ENCODE measurements at regions not wholly inside any gene's neighbourhood (a gene's known extent, or its start where the extent isn't known, plus 50 kb on each side); places are given as distances from the start of the nearest gene placed in this dataset.
A peak's percentile ranks its signal among the peaks of the same experiment; 100 is the strongest.

- no peak for DNase-seq
These were observed 277.6 kb downstream of the BCOR start for GRCh38 chrX:39819921-39820849.

- DNase-seq, result peak; percentile 51 to 65
These were observed 276.6 kb downstream of the BCOR start for GRCh38 chrX:39820938-39821708.

- DNase-seq, result no peak
These were observed 276.1 kb downstream of the BCOR start for GRCh38 chrX:39821709-39822095.

GRCh38 chrX:39822133-39822748 lies 275.5 kb downstream of the BCOR start:
- DNase-seq, result no peak

GRCh38 chrX:39823424-39823823 lies 274.3 kb downstream of the BCOR start:
- DNase-seq, result no peak

- DNase-seq, result no peak
These were observed 273.9 kb downstream of the BCOR start for GRCh38 chrX:39823854-39824253.

GRCh38 chrX:39826813-39827543 lies 270.8 kb downstream of the BCOR start:
- no peak for DNase-seq

- DNase-seq, result no peak
These were observed 269.8 kb downstream of the BCOR start for GRCh38 chrX:39827951-39828350.

GRCh38 chrX:39828971-39829370 lies 268.8 kb downstream of the BCOR start:
- no peak for DNase-seq

GRCh38 chrX:39829965-39830364 lies 267.8 kb downstream of the BCOR start:
- no peak for DNase-seq

- no peak for DNase-seq
These were observed 267.3 kb downstream of the BCOR start for GRCh38 chrX:39830414-39830813.

GRCh38 chrX:39832211-39832610 lies 265.5 kb downstream of the BCOR start:
- no peak for DNase-seq

- no peak for DNase-seq
These were observed 263.2 kb downstream of the BCOR start for GRCh38 chrX:39834600-39834999.

- DNase-seq, result no peak
These were observed 262.5 kb downstream of the BCOR start for GRCh38 chrX:39835241-39835640.

GRCh38 chrX:39835776-39836175 lies 262.0 kb downstream of the BCOR start:
- DNase-seq, result no peak

GRCh38 chrX:39836802-39837420 lies 260.8 kb downstream of the BCOR start:
- DNase-seq, result no peak

- DNase-seq, result no peak
These were observed 260.1 kb downstream of the BCOR start for GRCh38 chrX:39837688-39838087.

- DNase-seq, result no peak
These were observed 258.4 kb downstream of the BCOR start for GRCh38 chrX:39839371-39839770.

- no peak for DNase-seq
These were observed 257.6 kb downstream of the BCOR start for GRCh38 chrX:39840133-39840532.

GRCh38 chrX:39840581-39841093 lies 257.1 kb downstream of the BCOR start:
- DNase-seq, result no peak

GRCh38 chrX:39841604-39842003 lies 256.2 kb downstream of the BCOR start:
- DNase-seq, result no peak
